ENCODE measurements at regions not wholly inside any gene's neighbourhood (a gene's known extent, or its start where the extent isn't known, plus 50 kb on each side); places are given as distances from the start of the nearest gene placed in this dataset.
"Not testable (repeated sequence)": the region's sequence is repeated elsewhere in the genome, so short reads cannot be mapped to it uniquely, and the experiment has no call there.

GRCh38 chr22:11361496-11361895 is 4166.5 kb upstream of the OR11H1 start:
- not testable (repeated sequence) for H3K36me3 ChIP-seq (ENCODE audit: control insufficient read depth in 4 of 4, insufficient read depth in 3 of 4, low read depth in 1 of 4, low read length in 3 of 4); H3K9ac ChIP-seq (ENCODE audit: low read depth in 1 of 2, low read length in 2 of 2); H3K4me1 ChIP-seq (ENCODE audit: control insufficient read depth in 4 of 4, insufficient read depth in 4 of 4, low read length in 3 of 4); H3K9me3 ChIP-seq (ENCODE audit: control insufficient read depth in 4 of 4, low read length in 3 of 4); H3K27ac ChIP-seq (ENCODE audit: low read depth in 1 of 2, low read length in 2 of 2); DNase-seq (ENCODE audit: low spot score); H3K27me3 ChIP-seq (ENCODE audit: control insufficient read depth in 4 of 4, insufficient read depth in 4 of 4, low read length in 3 of 4); H3K4me3 ChIP-seq (ENCODE audit: low read depth in 1 of 3, low read length in 3 of 3)
- WGBS = 69% methylated on average over 10 of the region's 10 CpGs

- H3K4me3 ChIP-seq (ENCODE audit: low read depth in 1 of 3, low read length in 3 of 3); H3K4me1 ChIP-seq (ENCODE audit: control insufficient read depth in 4 of 4, insufficient read depth in 4 of 4, low read length in 3 of 4); H3K27me3 ChIP-seq (ENCODE audit: control insufficient read depth in 4 of 4, insufficient read depth in 4 of 4, low read length in 3 of 4); H3K27ac ChIP-seq (ENCODE audit: low read depth in 1 of 2, low read length in 2 of 2); H3K9ac ChIP-seq (ENCODE audit: low read depth in 1 of 2, low read length in 2 of 2); H3K9me3 ChIP-seq (ENCODE audit: control insufficient read depth in 4 of 4, low read length in 3 of 4); H3K36me3 ChIP-seq (ENCODE audit: control insufficient read depth in 4 of 4, insufficient read depth in 3 of 4, low read depth in 1 of 4, low read length in 3 of 4); DNase-seq (ENCODE audit: low spot score): not testable (repeated sequence)
- 76% methylated on average over 1 of the region's 2 CpGs for WGBS
Measured at GRCh38 chr22:11369612-11370307, 4158.2 kb upstream of the OR11H1 start.

- H3K4me1 ChIP-seq (ENCODE audit: control insufficient read depth in 4 of 4, insufficient read depth in 4 of 4, low read length in 3 of 4); H3K4me3 ChIP-seq (ENCODE audit: low read depth in 1 of 3, low read length in 3 of 3); H3K36me3 ChIP-seq (ENCODE audit: control insufficient read depth in 4 of 4, insufficient read depth in 3 of 4, low read depth in 1 of 4, low read length in 3 of 4); H3K9me3 ChIP-seq (ENCODE audit: control insufficient read depth in 4 of 4, low read length in 3 of 4); H3K27ac ChIP-seq (ENCODE audit: low read depth in 1 of 2, low read length in 2 of 2); DNase-seq (ENCODE audit: low spot score); H3K27me3 ChIP-seq (ENCODE audit: control insufficient read depth in 4 of 4, insufficient read depth in 4 of 4, low read length in 3 of 4); H3K9ac ChIP-seq (ENCODE audit: low read depth in 1 of 2, low read length in 2 of 2): not testable (repeated sequence)
- no CpG with 5 or more reads among the region's 1 CpG for WGBS
Measured at GRCh38 chr22:11370311-11370710, 4157.7 kb upstream of the OR11H1 start.

All from liver (tissue), 6 donors.